HG02623 (cell line): ENCODE measurements at regions not wholly inside any gene's neighbourhood (a gene's known extent, or its start where the extent isn't known, plus 50 kb on each side); places are given as distances from the start of the nearest gene placed in this dataset.
"Not testable (repeated sequence)": the region's sequence is repeated elsewhere in the genome, so short reads cannot be mapped to it uniquely, and the experiment has no call there.

Source experiments
- ATAC-seq: cut with Tn5 transposase; IDR thresholded peaks from one replicate; pipeline ENCODE4 v1.9.1; 2021; ENCODE audit warnings: moderate library complexity; ENCODE audit not compliant: unreplicated experiment

DNA sequence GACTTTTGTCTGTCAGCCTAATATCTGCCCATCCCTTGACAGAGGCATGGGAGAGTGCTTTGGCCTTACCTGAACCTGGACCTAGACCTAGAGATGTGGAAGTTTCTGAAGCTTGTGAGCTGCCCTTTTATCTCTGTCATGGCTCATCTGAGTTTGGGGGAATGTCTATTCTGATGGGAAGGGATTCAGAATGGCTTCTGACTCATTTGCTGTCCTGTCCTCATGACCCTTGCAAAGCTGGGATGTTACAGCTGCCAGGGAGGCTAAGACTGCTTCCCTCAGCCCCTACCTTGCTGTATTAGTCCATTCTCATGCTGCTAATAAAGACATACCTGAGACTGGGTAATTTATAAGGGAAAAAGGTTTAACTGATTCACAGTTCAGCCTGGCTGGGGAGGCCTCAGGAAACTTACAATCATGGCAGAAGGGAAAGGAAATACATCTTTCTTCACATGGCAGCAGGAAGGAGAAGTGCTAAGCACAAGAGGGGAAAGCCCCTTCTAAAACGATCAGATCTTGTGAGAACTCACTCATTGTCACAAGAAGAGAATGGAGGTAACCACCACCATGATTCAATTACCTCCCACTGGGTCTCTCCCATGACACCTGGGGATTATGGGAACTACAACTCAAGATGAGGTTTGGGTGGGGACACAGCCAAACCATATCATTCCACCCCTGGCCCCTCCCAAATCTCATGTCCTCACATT lies 252.2 kb downstream of the ERMARD start:
- no peak for ATAC-seq

DNA sequence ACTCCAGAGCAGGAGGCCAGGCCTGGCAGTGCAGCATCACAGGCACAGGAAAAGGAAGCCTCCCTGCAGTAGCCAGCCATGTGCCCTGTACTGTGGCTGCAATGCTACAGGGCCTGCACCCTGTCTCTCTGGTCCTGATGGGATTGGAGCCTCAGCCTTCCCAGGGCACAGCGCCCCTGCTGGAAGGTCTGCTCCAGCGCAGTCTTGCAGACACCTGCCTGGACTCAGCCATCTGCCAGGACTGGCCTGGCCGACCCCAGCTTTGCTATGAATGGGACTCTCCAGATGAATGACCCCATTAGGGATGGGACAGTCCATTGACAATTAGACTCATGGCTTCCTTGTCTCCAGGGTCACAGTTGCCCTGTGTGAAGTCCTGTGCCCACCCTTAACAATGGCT lies 251.6 kb downstream of the ERMARD start:
- no peak for ATAC-seq

- not testable (repeated sequence) for ATAC-seq
Observed at GRCh38 chr6:170001782-170002181, 250.4 kb downstream of the ERMARD start.

DNA sequence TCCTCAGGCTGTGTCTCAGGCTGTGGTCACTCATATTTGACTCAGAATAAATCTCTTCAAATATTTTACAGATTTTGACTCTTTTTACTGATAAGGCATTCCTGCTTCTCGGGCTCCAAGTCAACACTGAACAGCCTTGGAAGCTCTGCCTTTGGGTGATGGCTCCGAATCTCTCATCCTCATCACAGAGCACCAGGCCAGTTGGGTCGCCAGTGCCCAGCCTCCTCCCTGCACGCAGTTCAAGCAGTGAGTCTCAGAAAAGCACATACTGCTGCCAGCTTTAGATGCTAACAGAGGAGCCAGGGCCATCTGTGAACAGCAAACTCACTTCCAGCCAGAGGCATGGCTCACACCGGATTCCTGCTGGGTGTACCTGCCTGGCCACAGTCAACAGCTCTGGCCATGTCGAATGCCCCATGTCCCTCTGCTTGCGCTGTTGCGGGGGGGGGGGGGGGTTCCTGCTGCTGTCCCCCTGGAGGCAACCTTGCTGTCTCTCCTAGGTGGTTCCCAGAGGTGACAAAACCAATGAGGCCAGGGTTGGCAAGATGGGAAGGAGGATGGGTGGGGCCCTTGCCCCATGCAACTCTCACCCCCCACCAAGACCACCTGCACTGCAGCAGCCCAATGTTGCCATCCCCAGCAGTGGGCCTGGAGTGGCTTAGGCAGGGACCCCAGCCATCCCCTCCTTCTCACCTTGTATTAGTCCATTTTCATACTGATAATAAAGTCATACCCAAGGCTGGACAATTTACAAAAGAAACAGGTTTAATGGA lies 248.8 kb downstream of the ERMARD start:
- no peak for ATAC-seq

- no peak for ATAC-seq
Observed at GRCh38 chr6:169999367-169999766, 247.9 kb downstream of the ERMARD start.

GRCh38 chr6:169998457-169998856 lies 247.0 kb downstream of the ERMARD start:
- no peak for ATAC-seq

- ATAC-seq, result no peak
Observed at GRCh38 chr6:169997930-169998218, 246.5 kb downstream of the ERMARD start.

- no peak for ATAC-seq
Observed at GRCh38 chr6:169997187-169997929, 245.9 kb downstream of the ERMARD start.

DNA sequence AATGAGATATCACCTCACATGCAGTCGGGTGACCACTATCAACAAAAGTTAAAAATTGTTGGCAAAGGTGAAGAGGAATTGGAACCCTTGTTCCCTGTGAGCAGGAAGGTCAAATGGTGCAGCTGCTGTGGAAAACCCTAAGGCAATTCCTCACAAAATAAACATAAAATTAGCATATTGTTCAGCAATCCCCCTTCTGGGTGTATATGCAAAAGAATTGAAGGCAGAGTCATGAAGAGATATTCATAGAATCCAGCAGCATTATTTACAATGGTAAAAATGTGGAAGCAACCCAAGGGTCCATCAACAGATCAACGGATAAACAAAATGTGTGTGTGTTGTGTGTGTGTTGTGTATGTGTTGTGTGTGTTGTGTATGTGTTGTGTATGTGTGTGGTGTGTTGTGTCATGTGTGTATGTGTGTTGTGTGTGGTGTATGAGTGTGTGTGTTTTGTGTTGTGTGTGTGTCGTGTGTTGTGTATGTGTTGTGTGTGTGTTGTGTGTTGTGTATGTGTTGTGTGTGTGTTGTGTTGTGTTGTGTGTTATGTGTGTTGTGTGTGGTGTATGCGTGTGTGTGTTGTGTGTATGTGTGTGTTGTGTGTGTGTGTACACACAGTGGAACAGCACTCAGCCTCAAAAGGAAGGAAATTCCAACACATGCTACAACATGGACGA lies 245.1 kb downstream of the ERMARD start:
- ATAC-seq, result no peak

- no peak for ATAC-seq
Observed at GRCh38 chr6:169994739-169995138, 243.3 kb downstream of the ERMARD start.

- ATAC-seq, result no peak
Observed at GRCh38 chr6:169993861-169994481, 242.5 kb downstream of the ERMARD start.

- no peak for ATAC-seq
Observed at GRCh38 chr6:169991913-169992312, 240.5 kb downstream of the ERMARD start.

- ATAC-seq, result no peak
Observed at GRCh38 chr6:169991031-169991390, 239.6 kb downstream of the ERMARD start.

DNA sequence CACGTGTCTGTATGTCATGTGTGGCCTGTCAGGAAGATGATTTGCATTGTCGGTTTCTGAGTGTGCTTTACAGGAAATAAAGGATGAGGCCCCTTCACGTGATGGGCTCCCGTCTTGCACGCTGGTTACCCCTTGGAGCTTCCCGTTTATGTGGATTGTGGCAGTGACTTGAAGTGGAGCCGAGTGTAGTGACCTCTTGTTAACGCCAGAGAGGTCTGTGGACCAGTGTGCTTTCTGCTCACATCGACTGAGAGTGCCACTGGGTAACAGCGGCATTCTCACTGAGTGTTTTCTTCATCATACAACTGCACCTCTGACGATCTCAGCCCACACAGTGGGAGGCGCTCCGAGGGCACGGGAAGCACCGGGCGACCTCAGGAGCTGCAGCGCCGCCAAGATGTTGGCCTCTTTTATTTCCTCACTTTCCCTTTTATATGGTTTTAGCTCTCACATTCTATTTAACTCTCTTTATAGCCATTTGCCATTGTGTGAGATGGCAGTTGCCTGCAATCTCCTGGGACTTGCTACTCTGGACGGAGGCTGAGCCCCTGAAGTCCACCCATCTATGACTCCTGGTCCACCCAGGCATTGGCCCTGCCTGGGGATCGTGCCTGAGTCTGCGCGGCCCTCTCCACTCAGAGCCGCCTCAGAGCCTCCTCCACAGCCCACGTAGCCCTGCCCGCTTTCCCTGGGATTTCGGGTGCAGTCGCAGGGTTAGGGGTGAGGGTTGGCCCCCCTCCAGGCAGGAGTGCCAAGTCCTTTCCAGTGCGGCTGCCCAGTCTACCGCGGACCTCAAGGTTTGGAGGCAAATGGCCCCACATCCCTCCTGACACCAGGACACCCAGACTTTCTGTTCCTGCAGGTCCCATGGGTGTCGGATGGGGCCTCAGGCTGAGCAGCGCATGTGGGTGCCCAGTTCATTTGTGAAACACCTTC lies 238.9 kb downstream of the ERMARD start:
- peak; percentile 59 for ATAC-seq

- ATAC-seq, result no peak
Observed at GRCh38 chr6:169989594-169989993, 238.2 kb downstream of the ERMARD start.

- ATAC-seq, result no peak
Observed at GRCh38 chr6:169988769-169989550, 237.5 kb downstream of the ERMARD start.

- ATAC-seq, result no peak
Observed at GRCh38 chr6:169986848-169987498, 235.6 kb downstream of the ERMARD start.

GRCh38 chr6:169986171-169986847 lies 234.9 kb downstream of the ERMARD start:
- ATAC-seq, result no peak
